Testis (tissue), 2 donors: ENCODE measurements at regions not wholly inside any gene's neighbourhood (a gene's known extent, or its start where the extent isn't known, plus 50 kb on each side); places are given as distances from the start of the nearest gene placed in this dataset.

Experiments
- CTCF ChIP-seq, 3 experiments: fragments of 450-650 bp in 2 of 3; fragments of 200-600 bp in 1 of 3; sonication (generic) in 1 of 3; IDR thresholded peaks; one replicate each; pipeline ENCODE4 v1.5.1; 2016 to 2019; ENCODE audit warnings: antibody characterized with exemption in 3 of 3, mild to moderate bottlenecking in 2 of 3, moderate library complexity in 1 of 3
- POLR2A ChIP-seq: fragments of 450-650 bp; IDR thresholded peaks from one replicate; pipeline ENCODE4 v1.6.1; 2017; ENCODE audit warnings: antibody characterized with exemption, mild to moderate bottlenecking, moderate library complexity

DNA sequence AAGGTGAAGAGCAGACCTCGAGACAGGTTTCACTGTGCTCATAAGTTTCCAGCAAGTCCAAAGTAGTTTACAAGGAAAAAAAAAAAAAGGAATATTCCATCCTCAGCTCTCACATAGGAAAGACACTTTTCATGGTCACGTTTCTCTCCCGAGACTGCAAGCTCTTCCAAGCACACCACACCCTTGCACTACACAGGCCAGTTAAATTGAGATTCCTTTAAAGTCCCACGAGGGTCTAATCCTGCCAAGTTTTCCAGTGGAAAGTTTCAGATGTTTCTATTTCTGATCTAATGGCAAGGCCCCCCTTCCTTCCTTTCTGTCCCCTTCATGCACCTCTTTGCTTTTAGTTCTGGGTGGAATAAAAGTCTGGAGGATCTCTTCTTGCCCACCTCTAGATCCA lies 67.9 kb upstream of the PCDH19 start:
- TF ChIP-seq CTCF (IDR thresholded peaks at IDR 0.05): no peak
- no peak for TF ChIP-seq POLR2A
